Breast epithelium (tissue), 3 donors: ENCODE measurements at regions not wholly inside any gene's neighbourhood (a gene's known extent, or its start where the extent isn't known, plus 50 kb on each side); places are given as distances from the start of the nearest gene placed in this dataset.

Experiments
- POLR2AphosphoS5 ChIP-seq, 3 donors: sonication (generic); formaldehyde crosslinking; IDR thresholded peaks; one replicate each; pipeline ENCODE4 v1.6.1; 2017; ENCODE audit warnings: antibody characterized with exemption in 3 of 3
- TF ChIP-seq, protein P1 (sequence below), 3 donors: fragments of 450-650 bp; IDR thresholded peaks; one replicate each; pipeline ENCODE4 v1.5.1; 2016 to 2017; ENCODE audit warnings: antibody characterized with exemption in 3 of 3, mild to moderate bottlenecking in 3 of 3, moderate library complexity in 3 of 3

DNA sequence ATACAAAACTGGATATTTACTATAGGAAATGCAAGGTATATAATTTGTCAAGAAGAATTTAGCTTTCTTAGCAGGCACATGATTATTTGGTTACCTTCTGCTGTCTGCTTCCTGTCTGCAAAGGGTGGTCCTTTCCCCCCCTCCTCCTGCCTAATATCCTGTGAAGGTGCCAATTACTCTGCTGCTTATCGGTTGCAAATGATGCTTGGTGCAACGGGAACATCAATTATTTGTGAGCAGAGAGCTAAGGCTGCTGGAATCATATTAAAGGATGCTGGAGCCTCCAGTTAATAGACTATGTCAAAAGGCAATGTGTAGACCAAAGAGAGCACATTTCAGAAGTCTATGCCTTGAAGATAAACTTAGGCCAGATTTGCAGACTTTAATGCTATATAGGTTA lies 443.7 kb upstream of the ONECUT1 start:
- TF ChIP-seq, protein P1, sequence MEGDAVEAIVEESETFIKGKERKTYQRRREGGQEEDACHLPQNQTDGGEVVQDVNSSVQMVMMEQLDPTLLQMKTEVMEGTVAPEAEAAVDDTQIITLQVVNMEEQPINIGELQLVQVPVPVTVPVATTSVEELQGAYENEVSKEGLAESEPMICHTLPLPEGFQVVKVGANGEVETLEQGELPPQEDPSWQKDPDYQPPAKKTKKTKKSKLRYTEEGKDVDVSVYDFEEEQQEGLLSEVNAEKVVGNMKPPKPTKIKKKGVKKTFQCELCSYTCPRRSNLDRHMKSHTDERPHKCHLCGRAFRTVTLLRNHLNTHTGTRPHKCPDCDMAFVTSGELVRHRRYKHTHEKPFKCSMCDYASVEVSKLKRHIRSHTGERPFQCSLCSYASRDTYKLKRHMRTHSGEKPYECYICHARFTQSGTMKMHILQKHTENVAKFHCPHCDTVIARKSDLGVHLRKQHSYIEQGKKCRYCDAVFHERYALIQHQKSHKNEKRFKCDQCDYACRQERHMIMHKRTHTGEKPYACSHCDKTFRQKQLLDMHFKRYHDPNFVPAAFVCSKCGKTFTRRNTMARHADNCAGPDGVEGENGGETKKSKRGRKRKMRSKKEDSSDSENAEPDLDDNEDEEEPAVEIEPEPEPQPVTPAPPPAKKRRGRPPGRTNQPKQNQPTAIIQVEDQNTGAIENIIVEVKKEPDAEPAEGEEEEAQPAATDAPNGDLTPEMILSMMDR (IDR thresholded peaks at IDR 0.05), result no peak
- no peak for TF ChIP-seq POLR2AphosphoS5 (IDR thresholded peaks at IDR 0.05)
